Endothelial cell of umbilical vein (primary cell): ENCODE measurements at regions not wholly inside any gene's neighbourhood (a gene's known extent, or its start where the extent isn't known, plus 50 kb on each side); places are given as distances from the start of the nearest gene placed in this dataset.

Experiments used
- CTCF ChIP-seq, 2 donors: IDR thresholded peaks; 1 replicate in 1 of 2; 2 replicates in 1 of 2; pipeline ENCODE4 v1.5.1; 2011; ENCODE audit warnings: low read length in 2 of 2, mild to moderate bottlenecking in 2 of 2, moderate library complexity in 2 of 2, control low read depth in 1 of 2, inconsistent platforms in 1 of 2, low read depth in 1 of 2; ENCODE audit not compliant: insufficient read depth in 1 of 2; ENCODE audit errors: extremely low read depth in 1 of 2
- EZH2 ChIP-seq: IDR thresholded peaks from 2 replicates; pipeline ENCODE4 v1.6.1; 2012; ENCODE audit warnings: borderline replicate concordance, low read depth, mild to moderate bottlenecking, moderate library complexity, low read length, inconsistent platforms; ENCODE audit not compliant: severe bottlenecking

- TF ChIP-seq EZH2, result no peak
- no peak for TF ChIP-seq CTCF (IDR thresholded peaks at IDR 0.05; ENCODE audit: extremely low read depth in 1 of 2, insufficient read depth in 1 of 2, low read depth in 1 of 2, low read length in 2 of 2)
These were observed 754.6 kb upstream of the MAP3K7 start for GRCh38 chr6:91341473-91341872.
